ENCODE measurements at regions not wholly inside any gene's neighbourhood (a gene's known extent, or its start where the extent isn't known, plus 50 kb on each side); places are given as distances from the start of the nearest gene placed in this dataset.

GRCh38 chr18:37965572-37965970 lies 400.0 kb upstream of the CELF4 start:
- H3K4me1 ChIP-seq = no peaks in the 10 kb centered on the region
- no peaks in the 10 kb centered on the region for H3K36me3 ChIP-seq
- TF ChIP-seq POLR2A (IDR thresholded peaks at IDR 0.05) (no peak), CTCF (IDR thresholded peaks at IDR 0.05) (no peak)
- no peak for DNase-seq
- no peak overlapping the region for H3K27ac ChIP-seq
- no peak overlapping the region for H3K4me3 ChIP-seq
- H3K9me3 ChIP-seq = peaks cover 0 to 5% (median 0%) of the 10 kb centered on the region in 4 donors
- H3K27me3 ChIP-seq = no peaks in the 10 kb centered on the region

DNA sequence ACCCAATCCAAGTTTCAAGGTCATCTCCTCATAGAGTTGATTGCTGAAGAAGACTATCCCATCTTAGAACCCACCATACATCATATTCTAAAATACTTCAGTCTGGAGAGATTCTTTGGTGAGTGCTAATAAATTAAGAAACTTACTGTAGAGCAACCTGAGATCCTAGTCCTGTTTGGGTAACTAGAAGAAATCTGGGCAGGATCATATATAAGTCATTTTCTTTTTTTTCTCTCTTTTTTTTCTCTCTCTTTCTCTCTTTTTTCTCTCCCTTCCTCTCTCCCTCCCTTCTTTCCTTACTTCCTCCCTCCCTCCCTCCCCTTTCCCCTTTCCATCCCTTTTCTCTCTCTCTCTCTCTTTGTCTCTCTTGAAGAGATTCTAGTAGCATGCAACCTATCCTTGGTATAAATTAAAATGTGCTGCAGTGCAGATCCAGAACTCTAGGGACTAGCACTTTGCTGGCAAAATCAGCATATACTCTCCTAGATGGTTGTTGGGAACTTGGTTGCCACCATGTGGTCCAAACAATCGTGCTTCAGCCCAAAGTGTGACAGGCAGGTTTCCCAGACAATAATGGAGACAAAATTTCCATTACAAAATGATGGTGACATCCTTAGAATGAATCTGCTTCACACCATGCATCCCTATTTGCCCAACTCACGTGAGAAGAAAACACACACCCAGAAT lies 399.4 kb upstream of the CELF4 start:
- Histone ChIP-seq H3K27me3 (no peaks in the 10 kb centered on the region), H3K9me3 (peaks cover 0 to 5% (median 0%) of the 10 kb centered on the region in 4 donors), H3K27ac (no peak overlapping the region), H3K4me1 (no peaks in the 10 kb centered on the region), H3K4me3 (no peak overlapping the region), H3K36me3 (no peaks in the 10 kb centered on the region)
- TF ChIP-seq CTCF (IDR thresholded peaks at IDR 0.05) (no peak), POLR2A (IDR thresholded peaks at IDR 0.05) (no peak)
- DNase-seq = no peak

DNA sequence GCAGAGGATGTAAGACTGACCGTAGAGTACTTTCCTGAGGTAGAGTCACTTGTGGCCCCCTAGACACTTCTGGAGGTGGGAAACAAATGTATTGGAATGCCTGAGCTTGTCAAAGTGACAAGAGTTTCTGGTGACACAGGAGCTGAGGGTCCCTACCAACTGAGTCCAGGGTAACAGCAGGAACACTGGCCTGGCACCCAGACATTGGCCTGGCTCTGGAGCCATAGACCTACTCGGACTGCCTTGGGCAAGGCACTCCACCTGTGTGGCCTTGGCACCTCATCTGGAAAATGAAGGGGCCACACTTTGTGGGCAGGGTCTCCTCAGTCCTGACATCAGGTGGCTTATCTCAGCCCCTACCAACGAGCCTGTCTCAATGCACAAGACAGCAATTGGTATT lies 398.2 kb upstream of the CELF4 start:
- Histone ChIP-seq H3K9me3 (peaks cover 0 to 5% (median 0%) of the 10 kb centered on the region in 4 donors), H3K27me3 (no peaks in the 10 kb centered on the region), H3K36me3 (no peaks in the 10 kb centered on the region), H3K27ac (no peak overlapping the region), H3K4me3 (no peak overlapping the region), H3K4me1 (no peaks in the 10 kb centered on the region)
- DNase-seq = no peak
- TF ChIP-seq CTCF (IDR thresholded peaks at IDR 0.05) (no peak), POLR2A (IDR thresholded peaks at IDR 0.05) (no peak)

DNA sequence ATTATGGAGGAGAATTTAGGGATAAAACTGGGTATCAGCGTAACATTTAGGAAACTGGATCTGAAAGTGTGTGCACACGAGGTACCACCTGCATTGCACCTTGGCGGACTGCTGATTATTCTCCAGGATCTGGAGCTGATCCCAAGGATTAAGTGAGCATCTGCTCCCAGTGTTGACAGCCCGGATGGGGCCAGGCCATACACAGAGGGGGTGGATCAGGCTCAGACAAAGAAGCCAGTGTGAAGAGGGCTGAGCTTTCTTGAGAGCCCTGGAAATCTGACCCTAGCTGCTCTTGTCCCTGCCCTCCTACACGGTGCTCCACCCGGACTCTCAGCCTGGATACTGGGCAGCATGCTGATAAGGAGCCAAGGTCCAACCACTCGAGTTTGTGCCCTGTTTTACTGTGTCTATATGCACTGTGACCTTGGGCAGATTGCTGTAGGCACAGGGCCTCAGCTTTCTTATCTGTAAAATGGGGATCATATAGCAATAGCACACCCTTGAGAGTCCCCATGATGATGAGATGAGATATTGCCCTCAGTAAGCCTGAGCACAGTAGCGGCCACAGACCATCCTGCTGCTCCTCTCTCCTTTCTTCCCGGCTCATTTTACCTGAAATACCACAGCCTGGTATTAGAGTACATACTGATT lies 396.8 kb upstream of the CELF4 start:
- H3K4me1 ChIP-seq = no peaks in the 10 kb centered on the region
- H3K4me3 ChIP-seq = no peak overlapping the region
- DNase-seq = no peak
- no peak overlapping the region for H3K27ac ChIP-seq
- H3K27me3 ChIP-seq = no peaks in the 10 kb centered on the region
- TF ChIP-seq POLR2A (IDR thresholded peaks at IDR 0.05) (no peak), CTCF (IDR thresholded peaks at IDR 0.05) (no peak)
- H3K36me3 ChIP-seq = no peaks in the 10 kb centered on the region
- peaks cover 0 to 5% (median 0%) of the 10 kb centered on the region in 4 donors for H3K9me3 ChIP-seq

DNA sequence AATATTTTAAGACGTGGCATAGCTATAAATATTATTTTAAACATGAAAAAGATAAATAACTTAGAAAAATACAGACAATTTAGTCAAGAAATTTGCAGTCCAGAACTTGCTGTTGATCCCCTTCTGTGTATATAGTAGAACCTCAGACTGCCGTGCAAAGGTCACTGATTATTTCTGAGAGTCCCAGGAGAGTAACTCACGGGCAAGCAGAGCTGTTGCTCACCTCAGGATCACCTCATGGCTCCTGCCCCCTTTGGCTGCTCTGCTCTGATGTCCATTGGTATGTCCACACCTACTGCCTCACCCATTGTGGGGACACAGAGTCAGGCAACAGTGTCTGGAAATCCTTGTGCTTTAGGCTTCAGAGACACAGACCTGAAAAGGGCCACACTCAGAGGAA lies 392.9 kb upstream of the CELF4 start:
- H3K4me1 ChIP-seq = no peaks in the 10 kb centered on the region
- H3K27ac ChIP-seq = no peak overlapping the region
- no peak overlapping the region for H3K4me3 ChIP-seq
- no peak for DNase-seq
- TF ChIP-seq CTCF (IDR thresholded peaks at IDR 0.05) = no peak
- no peak for TF ChIP-seq POLR2A (IDR thresholded peaks at IDR 0.05)
- H3K9me3 ChIP-seq = peaks cover 0 to 5% (median 0%) of the 10 kb centered on the region in 4 donors
- no peaks in the 10 kb centered on the region for H3K27me3 ChIP-seq
- no peaks in the 10 kb centered on the region for H3K36me3 ChIP-seq

Measured in Peyer's patch (tissue), 4 donors.